ENCODE measurements at regions not wholly inside any gene's neighbourhood (a gene's known extent, or its start where the extent isn't known, plus 50 kb on each side); places are given as distances from the start of the nearest gene placed in this dataset.

DNA sequence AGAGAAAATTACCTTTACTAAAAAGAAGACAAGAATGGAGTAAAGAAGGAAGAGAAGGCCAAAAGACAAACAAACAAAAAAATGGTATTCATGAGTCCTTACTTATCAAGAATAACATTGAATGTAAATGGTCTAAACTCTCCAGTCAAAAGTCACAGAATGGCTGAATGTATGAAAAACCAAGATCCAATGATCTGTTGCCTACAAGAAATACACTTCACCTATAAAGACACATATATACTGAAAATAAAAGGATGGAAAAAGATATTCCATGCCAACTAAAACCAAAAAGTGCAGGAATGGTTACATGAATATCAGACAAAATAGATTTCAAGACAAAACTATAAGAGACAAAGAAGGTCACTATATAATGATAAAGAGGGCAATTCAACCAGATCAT lies 65.0 kb upstream of the ASXL3 start:
- ChIA-PET POLR2A (no interaction called here), CTCF (no interaction called here)
- Histone ChIP-seq H3K79me2 (ENCODE audit: insufficient read depth) (no peaks in the 10 kb centered on the region), H3K4me1 (ENCODE audit: control insufficient read depth in 1 of 2, insufficient read depth in 2 of 2, low read depth in 1 of 2, low read length in 1 of 2) (no peaks in the 10 kb centered on the region), H4K20me1 (ENCODE audit: insufficient read depth) (no peaks in the 10 kb centered on the region), H3K9ac (no peak overlapping the region), H3K4me2 (no peak overlapping the region), H2AFZ (ENCODE audit: low read depth) (no peak overlapping the region), H3K9me3 (no peaks in the 10 kb centered on the region; the same call in 1 of the 2 replicates), H3K9me2 (no peaks in the 10 kb centered on the region), H3K27ac (ENCODE audit: low read depth in 2 of 2, low read length in 1 of 2) (no peak overlapping the region), H3F3A (replicated peaks; ENCODE audit: insufficient read depth) (no peaks in the 10 kb centered on the region), H3K4me3 (ENCODE audit: low read depth in 2 of 2, low read length in 1 of 2) (no peak overlapping the region), H3K27me3 (ENCODE audit: insufficient read depth) (no peaks in the 10 kb centered on the region), H3K36me3 (replicated peaks in 1 of 2; ENCODE audit: control insufficient read depth in 1 of 2, insufficient read depth in 2 of 2, low read length in 1 of 2) (no peaks in the 10 kb centered on the region)
- TF ChIP-seq GABPA (IDR thresholded peaks at IDR 0.05; ENCODE audit: low read depth) (no peak), FOXM1 (IDR thresholded peaks at IDR 0.05; ENCODE audit: low read depth) (no peak), POLR2AphosphoS5 (IDR thresholded peaks at IDR 0.05; ENCODE audit: low read depth, low read length) (no peak), RFX5 (IDR thresholded peaks at IDR 0.05; ENCODE audit: low read length) (no peak), FOSL2 (IDR thresholded peaks at IDR 0.05; ENCODE audit: borderline replicate concordance, low read depth) (no peak), RCOR1 (IDR thresholded peaks at IDR 0.05; ENCODE audit: low read length) (no peak)
- TF ChIP-seq, protein P1, sequence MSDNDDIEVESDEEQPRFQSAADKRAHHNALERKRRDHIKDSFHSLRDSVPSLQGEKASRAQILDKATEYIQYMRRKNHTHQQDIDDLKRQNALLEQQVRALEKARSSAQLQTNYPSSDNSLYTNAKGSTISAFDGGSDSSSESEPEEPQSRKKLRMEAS (IDR thresholded peaks at IDR 0.05; ENCODE audit: low read depth), result no peak
- no peak for DNase-seq

DNA sequence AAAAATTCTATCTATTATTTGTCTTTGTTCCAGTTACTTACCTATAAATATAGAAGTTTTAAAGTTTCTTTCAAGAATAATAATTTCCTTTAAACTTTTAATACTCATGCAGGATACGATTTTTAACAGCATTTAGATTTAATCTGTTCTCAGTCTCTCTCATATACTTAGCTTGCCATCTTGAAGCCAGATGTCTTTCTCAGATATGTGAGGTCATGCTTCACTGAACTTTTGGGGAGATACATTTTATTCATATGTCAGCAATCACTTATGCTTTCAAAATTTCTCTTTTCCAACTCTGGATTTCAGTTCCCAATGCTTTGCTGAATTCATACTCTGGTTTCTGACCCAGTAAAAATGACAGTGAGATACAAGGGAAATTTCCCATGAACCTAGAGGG lies 66.5 kb upstream of the CCDC178 start:
- Histone ChIP-seq H3K4me2 (no peak overlapping the region), H4K20me1 (ENCODE audit: insufficient read depth) (no peaks in the 10 kb centered on the region), H3K9ac (no peak overlapping the region), H3K9me2 (no peaks in the 10 kb centered on the region), H3K79me2 (ENCODE audit: insufficient read depth) (no peaks in the 10 kb centered on the region), H3K4me1 (ENCODE audit: control insufficient read depth in 1 of 2, insufficient read depth in 2 of 2, low read depth in 1 of 2, low read length in 1 of 2) (no peaks in the 10 kb centered on the region; a peak in 1 of 4 replicates), H2AFZ (ENCODE audit: low read depth) (no peak overlapping the region), H3K36me3 (replicated peaks in 1 of 2; ENCODE audit: control insufficient read depth in 1 of 2, insufficient read depth in 2 of 2, low read length in 1 of 2) (no peaks in the 10 kb centered on the region), H3F3A (replicated peaks; ENCODE audit: insufficient read depth) (no peaks in the 10 kb centered on the region), H3K4me3 (ENCODE audit: low read depth in 2 of 2, low read length in 1 of 2) (no peak overlapping the region), H3K27ac (ENCODE audit: low read depth in 2 of 2, low read length in 1 of 2) (no peak overlapping the region), H3K9me3 (no peaks in the 10 kb centered on the region), H3K27me3 (ENCODE audit: insufficient read depth) (no peaks in the 10 kb centered on the region)
- 0% methylated on average over 1 of the region's 1 CpG for WGBS (ENCODE audit: low lambda C conversion rate)
- POLR2A ChIA-PET, result no interaction called here
- DNase-seq, result no peak
- CTCF ChIA-PET, result interaction anchor here (0.7 kb wide), 1 partner anchor 385 kb away, joined by 3 read pairs; no protein-coding TSS in a partner anchor
- TF ChIP-seq NFIC (IDR thresholded peaks at IDR 0.05; ENCODE audit: borderline replicate concordance), result no peak

DNA sequence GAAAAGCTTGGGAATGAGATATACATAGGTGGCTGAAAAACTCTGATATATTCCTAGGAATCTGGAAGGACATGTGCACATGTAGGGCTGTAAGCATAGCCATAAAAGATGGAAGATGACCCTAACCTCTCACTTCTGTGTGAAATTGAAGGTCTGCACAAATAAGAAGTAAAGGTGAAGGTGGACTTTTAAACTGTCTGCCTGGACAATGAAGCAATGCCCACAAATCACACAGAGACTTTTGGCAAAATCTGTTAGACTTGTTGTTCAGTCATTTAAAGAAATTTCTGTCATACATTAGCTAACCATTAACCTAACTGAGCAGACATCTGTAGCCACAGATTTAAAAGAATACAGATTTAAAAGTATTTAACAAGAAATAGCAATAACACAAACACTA lies 65.3 kb upstream of the CCDC178 start:
- DNase-seq, result no peak
- Histone ChIP-seq H2AFZ (ENCODE audit: low read depth) (no peak overlapping the region), H3K79me2 (ENCODE audit: insufficient read depth) (no peaks in the 10 kb centered on the region), H3K4me3 (ENCODE audit: low read depth in 2 of 2, low read length in 1 of 2) (no peak overlapping the region), H3K27me3 (ENCODE audit: insufficient read depth) (no peaks in the 10 kb centered on the region), H3K27ac (ENCODE audit: low read depth in 2 of 2, low read length in 1 of 2) (no peak overlapping the region), H3K36me3 (replicated peaks in 1 of 2; ENCODE audit: control insufficient read depth in 1 of 2, insufficient read depth in 2 of 2, low read length in 1 of 2) (no peaks in the 10 kb centered on the region), H4K20me1 (ENCODE audit: insufficient read depth) (no peaks in the 10 kb centered on the region), H3K9me3 (no peaks in the 10 kb centered on the region), H3K9me2 (no peaks in the 10 kb centered on the region), H3K9ac (no peak overlapping the region), H3K4me1 (ENCODE audit: control insufficient read depth in 1 of 2, insufficient read depth in 2 of 2, low read depth in 1 of 2, low read length in 1 of 2) (no peaks in the 10 kb centered on the region; a peak in 1 of 4 replicates), H3F3A (replicated peaks; ENCODE audit: insufficient read depth) (no peaks in the 10 kb centered on the region), H3K4me2 (no peak overlapping the region)
- ChIA-PET POLR2A (no interaction called here), CTCF (no interaction called here)
- TF ChIP-seq, protein P2, sequence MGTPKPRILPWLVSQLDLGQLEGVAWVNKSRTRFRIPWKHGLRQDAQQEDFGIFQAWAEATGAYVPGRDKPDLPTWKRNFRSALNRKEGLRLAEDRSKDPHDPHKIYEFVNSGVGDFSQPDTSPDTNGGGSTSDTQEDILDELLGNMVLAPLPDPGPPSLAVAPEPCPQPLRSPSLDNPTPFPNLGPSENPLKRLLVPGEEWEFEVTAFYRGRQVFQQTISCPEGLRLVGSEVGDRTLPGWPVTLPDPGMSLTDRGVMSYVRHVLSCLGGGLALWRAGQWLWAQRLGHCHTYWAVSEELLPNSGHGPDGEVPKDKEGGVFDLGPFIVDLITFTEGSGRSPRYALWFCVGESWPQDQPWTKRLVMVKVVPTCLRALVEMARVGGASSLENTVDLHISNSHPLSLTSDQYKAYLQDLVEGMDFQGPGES (IDR thresholded peaks at IDR 0.05; ENCODE audit: low read depth, low read length), result no peak
- TF ChIP-seq RCOR1 (IDR thresholded peaks at IDR 0.05; ENCODE audit: low read length) (no peak), POLR2AphosphoS5 (IDR thresholded peaks at IDR 0.05; ENCODE audit: low read depth, low read length) (no peak), FOSL2 (IDR thresholded peaks at IDR 0.05; ENCODE audit: borderline replicate concordance, low read depth) (no peak), FOXJ3 (CRISPR knock-in tag; IDR thresholded peaks at IDR 0.05) (no peak), TCF12 (IDR thresholded peaks at IDR 0.05) (no peak), JUND (IDR thresholded peaks at IDR 0.05) (no peak)
- TF ChIP-seq, protein P3, sequence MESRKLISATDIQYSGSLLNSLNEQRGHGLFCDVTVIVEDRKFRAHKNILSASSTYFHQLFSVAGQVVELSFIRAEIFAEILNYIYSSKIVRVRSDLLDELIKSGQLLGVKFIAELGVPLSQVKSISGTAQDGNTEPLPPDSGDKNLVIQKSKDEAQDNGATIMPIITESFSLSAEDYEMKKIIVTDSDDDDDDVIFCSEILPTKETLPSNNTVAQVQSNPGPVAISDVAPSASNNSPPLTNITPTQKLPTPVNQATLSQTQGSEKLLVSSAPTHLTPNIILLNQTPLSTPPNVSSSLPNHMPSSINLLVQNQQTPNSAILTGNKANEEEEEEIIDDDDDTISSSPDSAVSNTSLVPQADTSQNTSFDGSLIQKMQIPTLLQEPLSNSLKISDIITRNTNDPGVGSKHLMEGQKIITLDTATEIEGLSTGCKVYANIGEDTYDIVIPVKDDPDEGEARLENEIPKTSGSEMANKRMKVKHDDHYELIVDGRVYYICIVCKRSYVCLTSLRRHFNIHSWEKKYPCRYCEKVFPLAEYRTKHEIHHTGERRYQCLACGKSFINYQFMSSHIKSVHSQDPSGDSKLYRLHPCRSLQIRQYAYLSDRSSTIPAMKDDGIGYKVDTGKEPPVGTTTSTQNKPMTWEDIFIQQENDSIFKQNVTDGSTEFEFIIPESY (IDR thresholded peaks at IDR 0.05; ENCODE audit: borderline replicate concordance, low read depth), result no peak
- TF ChIP-seq, protein P4, sequence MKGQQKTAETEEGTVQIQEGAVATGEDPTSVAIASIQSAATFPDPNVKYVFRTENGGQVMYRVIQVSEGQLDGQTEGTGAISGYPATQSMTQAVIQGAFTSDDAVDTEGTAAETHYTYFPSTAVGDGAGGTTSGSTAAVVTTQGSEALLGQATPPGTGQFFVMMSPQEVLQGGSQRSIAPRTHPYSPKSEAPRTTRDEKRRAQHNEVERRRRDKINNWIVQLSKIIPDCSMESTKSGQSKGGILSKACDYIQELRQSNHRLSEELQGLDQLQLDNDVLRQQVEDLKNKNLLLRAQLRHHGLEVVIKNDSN (IDR thresholded peaks at IDR 0.05; ENCODE audit: borderline replicate concordance, low read depth), result no peak
- TF ChIP-seq, protein P1 (IDR thresholded peaks at IDR 0.05; ENCODE audit: low read depth), result no peak
- TF ChIP-seq, protein P5, sequence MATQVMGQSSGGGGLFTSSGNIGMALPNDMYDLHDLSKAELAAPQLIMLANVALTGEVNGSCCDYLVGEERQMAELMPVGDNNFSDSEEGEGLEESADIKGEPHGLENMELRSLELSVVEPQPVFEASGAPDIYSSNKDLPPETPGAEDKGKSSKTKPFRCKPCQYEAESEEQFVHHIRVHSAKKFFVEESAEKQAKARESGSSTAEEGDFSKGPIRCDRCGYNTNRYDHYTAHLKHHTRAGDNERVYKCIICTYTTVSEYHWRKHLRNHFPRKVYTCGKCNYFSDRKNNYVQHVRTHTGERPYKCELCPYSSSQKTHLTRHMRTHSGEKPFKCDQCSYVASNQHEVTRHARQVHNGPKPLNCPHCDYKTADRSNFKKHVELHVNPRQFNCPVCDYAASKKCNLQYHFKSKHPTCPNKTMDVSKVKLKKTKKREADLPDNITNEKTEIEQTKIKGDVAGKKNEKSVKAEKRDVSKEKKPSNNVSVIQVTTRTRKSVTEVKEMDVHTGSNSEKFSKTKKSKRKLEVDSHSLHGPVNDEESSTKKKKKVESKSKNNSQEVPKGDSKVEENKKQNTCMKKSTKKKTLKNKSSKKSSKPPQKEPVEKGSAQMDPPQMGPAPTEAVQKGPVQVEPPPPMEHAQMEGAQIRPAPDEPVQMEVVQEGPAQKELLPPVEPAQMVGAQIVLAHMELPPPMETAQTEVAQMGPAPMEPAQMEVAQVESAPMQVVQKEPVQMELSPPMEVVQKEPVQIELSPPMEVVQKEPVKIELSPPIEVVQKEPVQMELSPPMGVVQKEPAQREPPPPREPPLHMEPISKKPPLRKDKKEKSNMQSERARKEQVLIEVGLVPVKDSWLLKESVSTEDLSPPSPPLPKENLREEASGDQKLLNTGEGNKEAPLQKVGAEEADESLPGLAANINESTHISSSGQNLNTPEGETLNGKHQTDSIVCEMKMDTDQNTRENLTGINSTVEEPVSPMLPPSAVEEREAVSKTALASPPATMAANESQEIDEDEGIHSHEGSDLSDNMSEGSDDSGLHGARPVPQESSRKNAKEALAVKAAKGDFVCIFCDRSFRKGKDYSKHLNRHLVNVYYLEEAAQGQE (IDR thresholded peaks at IDR 0.05; ENCODE audit: low read depth, low read length), result no peak
